Natural killer cell (primary cell): ENCODE measurements at regions not wholly inside any gene's neighbourhood (a gene's known extent, or its start where the extent isn't known, plus 50 kb on each side); places are given as distances from the start of the nearest gene placed in this dataset.

ENCODE experiments used
- ATAC-seq, 3 donors: fragments of 150-1000 bp in 2 of 3; fragments of 200-7000 bp in 1 of 3; cut with Tn5 transposase; 1 replicate in 1 of 3; 2 replicates in 2 of 3; pipeline ENCODE4 v1.10.0; 2021; ENCODE audit warnings: mild to moderate bottlenecking in 2 of 3, moderate library complexity in 2 of 3
- DNase-seq, 2 donors: peaks; one replicate each; pipeline versions ENCODE4 v3.0.0 to v3.0.0-alpha.2; 2013 to 2021; ENCODE audit warnings: mixed read lengths in 1 of 2
- H3K27ac ChIP-seq: one replicate; pipeline ENCODE4 v1.5.1; 2013; ENCODE audit warnings: mild to moderate bottlenecking, low read length
- H3K27me3 ChIP-seq: one replicate; pipeline ENCODE4 v1.6.1; 2013; ENCODE audit warnings: low read length; ENCODE audit not compliant: control insufficient read depth, insufficient read depth
- H3K36me3 ChIP-seq: one replicate; pipeline ENCODE4 v1.6.1; 2013; ENCODE audit warnings: low read length; ENCODE audit not compliant: control insufficient read depth, insufficient read depth
- H3K4me1 ChIP-seq: one replicate; pipeline ENCODE4 v1.6.1; 2013; ENCODE audit warnings: low read length; ENCODE audit not compliant: control insufficient read depth, insufficient read depth
- H3K4me3 ChIP-seq: one replicate; pipeline ENCODE4 v1.5.1; 2013; ENCODE audit warnings: low read length
- H3K9me3 ChIP-seq: one replicate; pipeline ENCODE4 v1.6.1; 2013; ENCODE audit warnings: low read length; ENCODE audit not compliant: control insufficient read depth, insufficient read depth
- H3K27ac Mint-ChIP-seq, 2 donors: one replicate each; pipeline ENCODE4 v1.8.0; 2022; ENCODE audit warnings: mild to moderate bottlenecking in 2 of 2, mixed read lengths in 2 of 2, moderate library complexity in 1 of 2
- H3K27me3 Mint-ChIP-seq, 2 donors: one replicate each; pipeline ENCODE4 v1.8.0; 2022; ENCODE audit warnings: low read depth in 2 of 2, mixed read lengths in 2 of 2
- H3K36me3 Mint-ChIP-seq: one replicate; pipeline ENCODE4 v1.8.0; 2022; ENCODE audit warnings: mixed read lengths
- H3K4me1 Mint-ChIP-seq, 2 donors: one replicate each; pipeline ENCODE4 v1.8.0; 2022; ENCODE audit warnings: mixed read lengths in 2 of 2
- H3K4me3 Mint-ChIP-seq: one replicate; pipeline ENCODE4 v1.8.0; 2022; ENCODE audit warnings: mild to moderate bottlenecking, moderate library complexity, mixed read lengths
- H3K9me3 Mint-ChIP-seq, 2 donors: one replicate each; pipeline ENCODE4 v1.8.0; 2022; ENCODE audit warnings: mixed read lengths in 2 of 2
- CTCF ChIP-seq: fragments of 200-600 bp; IDR thresholded peaks from one replicate; pipeline ENCODE4 v1.8.0; 2022; ENCODE audit warnings: antibody characterized with exemption
- WGBS: methylation state at CpG from one replicate; pipeline ENCODE4 v1.1.7; 2013; ENCODE audit warnings: missing lambda C conversion rate; ENCODE audit not compliant: insufficient coverage; 5-methylcytosine and 5-hydroxymethylcytosine counted together
- intact Hi-C: fragments of 100-400 bp; cut with micrococcal nuclease; formaldehyde crosslinking; loops from one replicate; pipeline ENCODE4 v1.14.2; 2022

- DNase-seq (no peak), ATAC-seq (no peak)
- H3K9me3 Mint-ChIP-seq, result peaks cover 0 to 2% of the 10 kb centered on the region in 2 donors
- TF ChIP-seq CTCF, result no peak
- intact Hi-C loops, result no loop called here
- H3K27me3 ChIP-seq, result no peaks in the 10 kb centered on the region
- 97% methylated on average over 5 of the region's 5 CpGs for WGBS
- H3K27ac Mint-ChIP-seq, result no peak overlapping the region
- H3K9me3 ChIP-seq, result no peaks in the 10 kb centered on the region
- no peaks in the 10 kb centered on the region for H3K36me3 ChIP-seq
- H3K27me3 Mint-ChIP-seq, result peaks cover 8 to 14% of the 10 kb centered on the region in 2 donors
- H3K36me3 Mint-ChIP-seq, result no peaks in the 10 kb centered on the region
- H3K27ac ChIP-seq, result no peak overlapping the region
- H3K4me1 ChIP-seq, result no peaks in the 10 kb centered on the region
- no peaks in the 10 kb centered on the region for H3K4me1 Mint-ChIP-seq
- H3K4me3 Mint-ChIP-seq, result no peak overlapping the region
- no peak overlapping the region for H3K4me3 ChIP-seq
Observed at GRCh38 chr2:145729993-145730770, 1210.3 kb upstream of the ZEB2 start.

GRCh38 chr2:145729481-145729880 lies 1209.6 kb upstream of the ZEB2 start:
- WGBS, result 83% methylated on average over 2 of the region's 5 CpGs
- no peak for TF ChIP-seq CTCF

GRCh38 chr2:145728511-145728910 lies 1208.6 kb upstream of the ZEB2 start:
- H3K9me3 ChIP-seq, result no peaks in the 10 kb centered on the region
- Mint-ChIP-seq H3K27me3 (peaks cover 6 to 11% of the 10 kb centered on the region in 2 donors), H3K27ac (no peak overlapping the region), H3K4me1 (peaks cover 0 to 3% of the 10 kb centered on the region in 2 donors), H3K9me3 (peaks cover 0 to 2% of the 10 kb centered on the region in 2 donors), H3K36me3 (no peaks in the 10 kb centered on the region), H3K4me3 (no peak overlapping the region)
- no peaks in the 10 kb centered on the region for H3K36me3 ChIP-seq
- TF ChIP-seq CTCF, result no peak
- no peak overlapping the region for H3K27ac ChIP-seq
- DNase-seq (no peak), ATAC-seq (no peak)
- intact Hi-C loops, result no loop called here
- H3K27me3 ChIP-seq, result no peaks in the 10 kb centered on the region
- H3K4me1 ChIP-seq, result no peaks in the 10 kb centered on the region
- WGBS, result 100% methylated on average over 1 of the region's 1 CpG
- no peak overlapping the region for H3K4me3 ChIP-seq

More at GRCh38 chr2:145729481-145729880, 1209.6 kb upstream of the ZEB2 start:
- peaks cover 0 to 2% of the 10 kb centered on the region in 2 donors for H3K9me3 Mint-ChIP-seq
- intact Hi-C loops, result no loop called here
- no peaks in the 10 kb centered on the region for H3K36me3 Mint-ChIP-seq
- DNase-seq (no peak), ATAC-seq (no peak)
- no peak overlapping the region for H3K4me3 Mint-ChIP-seq
- no peaks in the 10 kb centered on the region for H3K4me1 ChIP-seq
- H3K9me3 ChIP-seq, result no peaks in the 10 kb centered on the region
- H3K4me3 ChIP-seq, result no peak overlapping the region
- H3K27me3 Mint-ChIP-seq, result peaks cover 7 to 11% of the 10 kb centered on the region in 2 donors
- H3K27me3 ChIP-seq, result no peaks in the 10 kb centered on the region
- H3K27ac ChIP-seq, result no peak overlapping the region
- H3K4me1 Mint-ChIP-seq, result no peaks in the 10 kb centered on the region
- H3K36me3 ChIP-seq, result no peaks in the 10 kb centered on the region
- no peak overlapping the region for H3K27ac Mint-ChIP-seq

GRCh38 chr2:145725876-145726275 lies 1206.0 kb upstream of the ZEB2 start:
- no peaks in the 10 kb centered on the region for H3K36me3 Mint-ChIP-seq
- Histone ChIP-seq H3K4me1 (no peaks in the 10 kb centered on the region), H3K27ac (no peak overlapping the region), H3K9me3 (no peaks in the 10 kb centered on the region), H3K27me3 (no peaks in the 10 kb centered on the region), H3K4me3 (no peak overlapping the region), H3K36me3 (no peaks in the 10 kb centered on the region)
- TF ChIP-seq CTCF, result no peak
- H3K27me3 Mint-ChIP-seq, result no peaks in the 10 kb centered on the region
- no peak overlapping the region for H3K27ac Mint-ChIP-seq
- ATAC-seq (peak in 1 of 3 donors; percentile 26), DNase-seq (no peak)
- intact Hi-C loops, result no loop called here
- peaks cover 0 to 2% of the 10 kb centered on the region in 2 donors for H3K9me3 Mint-ChIP-seq
- H3K4me1 Mint-ChIP-seq, result peaks cover 0 to 5% of the 10 kb centered on the region in 2 donors
- no peak overlapping the region for H3K4me3 Mint-ChIP-seq
- WGBS, result 90% methylated on average over 3 of the region's 3 CpGs
